GM18511 (cell line): ENCODE measurements at regions not wholly inside any gene's neighbourhood (a gene's known extent, or its start where the extent isn't known, plus 50 kb on each side); places are given as distances from the start of the nearest gene placed in this dataset.

Source experiments
- ATAC-seq: cut with Tn5 transposase; IDR thresholded peaks from one replicate; pipeline ENCODE4 v1.9.1; 2021; ENCODE audit warnings: mild to moderate bottlenecking, moderate library complexity; ENCODE audit not compliant: unreplicated experiment

- no peak for ATAC-seq
These were observed 652.0 kb upstream of the NOX3 start for GRCh38 chr6:156107624-156108101.

DNA sequence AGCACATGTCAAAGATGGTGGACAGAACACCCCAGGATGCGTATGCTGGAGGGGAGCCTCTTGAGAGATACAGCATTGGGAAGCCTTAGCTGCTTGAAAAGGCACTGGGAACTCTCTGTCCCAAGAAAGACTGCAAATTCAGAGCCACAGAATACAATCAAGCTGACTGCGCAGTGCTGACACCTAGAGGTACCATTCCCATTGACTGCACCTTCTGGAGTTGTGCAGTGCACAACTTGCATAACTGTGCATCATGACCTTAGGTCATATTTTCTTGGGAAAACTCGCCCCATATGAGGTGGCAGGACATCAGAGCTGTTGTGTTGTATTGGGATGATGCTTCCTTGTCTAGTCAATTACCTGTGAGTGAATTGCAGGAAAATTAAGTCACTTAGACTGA lies 646.5 kb upstream of the NOX3 start:
- no peak for ATAC-seq

DNA sequence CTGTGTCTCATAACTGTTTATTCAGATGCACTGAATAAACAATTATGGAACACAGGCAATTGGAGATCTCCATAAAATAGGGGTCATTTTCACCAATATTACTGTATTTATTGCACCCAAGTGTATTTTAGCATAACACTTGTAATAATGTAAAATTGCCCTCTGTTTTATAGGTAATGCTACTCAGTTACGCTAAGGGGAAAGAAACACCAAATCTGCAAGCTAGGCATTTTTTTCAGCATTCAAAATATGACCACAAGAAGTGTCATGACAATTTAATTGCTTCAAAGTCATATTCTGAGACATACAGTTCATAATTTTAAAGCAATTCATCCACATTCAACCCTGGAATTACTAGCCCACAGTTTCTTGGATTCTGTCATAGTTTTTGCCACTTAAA lies 643.2 kb upstream of the NOX3 start:
- ATAC-seq: no peak

DNA sequence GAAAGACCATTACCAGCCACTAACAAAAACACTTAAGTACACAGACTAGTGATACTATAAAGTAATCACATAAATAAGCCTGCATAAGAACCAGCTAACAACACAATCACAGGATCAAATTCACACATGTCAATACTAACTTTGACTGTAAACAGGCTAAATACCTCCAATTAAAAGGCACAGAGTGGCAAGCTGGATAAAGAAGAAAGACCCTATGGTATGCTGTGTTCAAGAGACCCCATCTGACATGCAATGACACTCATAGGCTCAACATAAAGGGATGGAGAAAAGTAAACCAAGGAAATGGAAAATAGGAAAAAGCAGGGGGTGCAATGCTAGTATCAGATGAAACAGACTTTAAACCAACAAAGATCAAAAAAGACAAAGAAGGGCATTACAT lies 631.8 kb upstream of the NOX3 start:
- ATAC-seq: no peak

- no peak for ATAC-seq
These were observed 626.4 kb upstream of the NOX3 start for GRCh38 chr6:156082012-156082411.

- no peak for ATAC-seq
These were observed 624.7 kb upstream of the NOX3 start for GRCh38 chr6:156080371-156080770.

DNA sequence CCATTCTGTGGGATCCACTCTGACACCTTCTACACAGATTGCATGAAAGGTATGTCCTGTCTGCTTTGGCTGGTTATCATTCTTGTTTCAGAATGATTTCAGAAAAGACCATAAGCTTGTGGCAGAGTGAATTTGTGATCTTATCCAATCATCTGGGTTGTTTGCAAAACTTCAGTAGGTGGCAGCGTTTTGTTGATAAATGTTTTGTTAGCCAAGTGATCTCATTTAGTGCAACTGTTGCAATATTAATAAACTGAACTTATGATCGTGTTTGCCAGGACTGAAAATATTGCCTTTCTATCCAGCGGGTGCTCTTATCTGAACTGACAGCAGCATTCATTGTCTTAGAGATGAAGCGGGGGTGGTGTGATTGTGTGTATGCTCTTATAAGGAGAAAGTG lies 613.2 kb upstream of the NOX3 start:
- no peak for ATAC-seq

DNA sequence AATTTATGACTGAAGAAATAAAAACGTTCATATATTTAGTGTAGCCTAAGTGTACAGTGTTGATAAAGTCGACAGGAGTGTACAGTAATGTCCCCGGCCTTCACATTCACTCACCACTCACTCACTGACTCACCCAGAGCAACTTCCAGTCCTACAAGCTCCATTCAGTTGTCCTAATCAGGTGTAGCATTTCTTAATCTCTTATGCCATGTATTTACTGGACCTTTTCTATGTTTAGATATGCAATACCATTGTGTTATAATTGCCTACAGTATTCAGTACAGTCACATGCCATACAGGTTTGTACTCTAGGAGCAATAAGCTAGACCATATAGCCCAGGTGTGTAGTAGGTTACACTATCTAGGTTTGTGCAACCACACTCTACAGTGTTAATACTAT lies 610.2 kb upstream of the NOX3 start:
- ATAC-seq: no peak

DNA sequence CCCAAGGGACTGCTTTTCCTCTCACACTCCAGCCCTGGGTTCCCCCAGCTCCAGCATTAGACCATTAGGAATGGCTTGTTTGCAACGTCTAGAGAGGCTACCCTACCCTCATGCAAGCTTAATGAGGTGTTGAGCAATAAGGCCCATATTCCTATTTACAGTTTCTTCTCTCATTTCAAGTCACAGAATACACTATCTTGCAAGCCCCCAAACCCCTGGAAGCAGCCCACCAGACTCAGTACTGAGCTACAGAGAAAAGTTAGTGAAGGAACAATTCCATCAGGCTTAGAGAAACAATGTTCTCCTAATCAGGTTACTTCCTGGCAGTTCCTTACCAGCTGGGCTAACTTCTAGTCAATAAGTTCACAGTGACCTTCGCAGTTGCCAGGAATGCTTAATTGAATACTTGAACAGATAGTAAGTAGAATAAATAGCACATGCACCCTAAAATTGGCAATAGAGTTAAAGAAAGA lies 606.5 kb upstream of the NOX3 start:
- ATAC-seq: no peak

- ATAC-seq: no peak
These were observed 605.8 kb upstream of the NOX3 start for GRCh38 chr6:156061465-156061864.

DNA sequence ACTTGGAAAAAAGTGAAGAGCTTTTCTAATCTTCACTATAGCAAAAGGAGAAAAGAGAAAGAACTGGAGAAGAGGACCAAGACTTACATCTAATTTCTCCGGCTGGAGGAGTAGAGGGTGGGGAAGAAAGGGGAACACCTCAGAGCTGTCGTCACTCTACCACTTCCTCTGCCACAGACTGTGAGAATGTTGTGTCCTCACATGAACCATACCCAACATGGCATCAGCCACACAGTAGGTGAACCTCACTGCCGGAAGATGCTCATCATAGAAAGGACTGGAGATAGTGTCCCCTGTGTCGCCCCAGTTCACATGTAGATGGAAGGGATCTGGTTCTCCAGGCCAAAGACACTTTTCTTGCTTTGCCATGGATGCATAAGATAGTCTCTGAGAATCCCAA lies 604.4 kb upstream of the NOX3 start:
- ATAC-seq: no peak

DNA sequence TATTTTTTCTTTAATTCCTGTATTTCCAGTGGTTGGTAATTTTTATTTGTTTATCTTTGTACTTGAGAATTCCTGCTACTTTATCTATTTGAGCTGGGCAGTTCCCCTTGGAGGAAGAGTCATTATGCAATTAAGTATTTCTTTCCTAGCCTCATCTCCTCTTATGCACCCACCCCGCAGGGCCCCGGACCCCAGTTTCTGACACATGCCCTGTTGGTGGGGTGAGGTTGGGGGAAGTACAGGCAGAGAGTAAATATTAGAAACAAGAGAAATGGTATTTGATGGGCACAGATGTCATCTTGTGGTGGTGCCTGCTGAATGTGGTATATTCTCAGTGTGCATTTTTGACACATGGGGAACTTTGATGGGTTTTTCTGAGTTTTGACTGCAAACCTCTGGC lies 602.7 kb upstream of the NOX3 start:
- no peak for ATAC-seq

DNA sequence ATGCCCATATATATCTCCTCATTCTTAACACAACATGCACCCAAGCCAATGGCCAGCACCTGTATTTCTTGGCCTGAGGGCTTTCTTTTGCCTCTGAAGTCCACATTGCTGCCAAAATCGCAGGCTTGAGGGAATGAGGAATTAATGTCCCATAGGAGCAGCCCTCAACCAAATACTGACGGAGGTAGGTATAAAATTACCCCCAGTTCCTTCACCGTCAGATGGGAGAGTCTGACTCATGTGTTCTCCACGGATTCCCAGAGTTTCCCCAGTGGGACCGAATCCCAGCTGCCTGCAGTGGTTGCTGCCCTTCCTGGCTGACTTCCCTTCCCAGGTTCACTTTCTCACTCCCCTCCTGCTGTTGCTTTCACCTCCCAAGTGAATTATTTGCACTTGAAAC lies 602.2 kb upstream of the NOX3 start:
- ATAC-seq: no peak

DNA sequence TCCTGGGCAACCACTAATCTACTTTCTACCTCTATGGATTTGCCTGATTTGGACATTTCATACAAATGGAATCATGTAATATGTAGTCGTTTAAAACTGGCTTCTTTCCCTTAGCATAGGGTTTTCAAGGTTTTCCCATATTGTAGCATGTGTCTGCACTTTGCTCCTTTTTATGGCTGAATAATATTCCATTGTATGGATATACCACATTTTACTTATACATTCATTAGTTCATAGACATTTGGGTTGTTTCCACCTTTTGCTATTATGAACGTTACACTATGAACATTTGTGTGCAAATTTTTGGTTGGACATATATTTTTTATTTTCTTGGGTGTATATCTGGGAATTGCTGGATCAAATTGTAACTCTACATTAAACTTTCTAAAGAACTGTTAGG lies 600.4 kb upstream of the NOX3 start:
- ATAC-seq: no peak

- ATAC-seq: no peak
These were observed 598.0 kb upstream of the NOX3 start for GRCh38 chr6:156053626-156054025.

GRCh38 chr6:156046841-156047449 lies 591.3 kb upstream of the NOX3 start:
- no peak for ATAC-seq

DNA sequence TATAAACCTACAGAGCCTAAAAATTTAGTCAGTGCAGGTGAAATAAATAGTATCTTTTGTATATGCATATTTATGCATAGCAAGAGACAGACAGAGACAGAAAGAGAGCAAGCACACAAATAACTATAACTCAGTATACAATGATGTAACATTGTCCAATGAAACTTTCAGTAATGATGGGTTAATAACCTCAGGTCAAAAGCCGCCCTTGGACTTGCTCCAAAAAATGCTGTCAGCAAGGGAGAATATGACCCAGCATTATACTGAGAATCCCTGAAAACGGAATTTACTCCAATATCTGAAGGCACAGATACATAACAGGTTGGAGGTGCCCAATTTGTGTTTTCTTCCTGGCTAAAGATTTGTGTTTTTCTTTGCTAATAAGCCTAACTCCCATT lies 590.6 kb upstream of the NOX3 start:
- ATAC-seq: no peak

- ATAC-seq: no peak
These were observed 590.0 kb upstream of the NOX3 start for GRCh38 chr6:156045401-156046267.

- ATAC-seq: no peak
These were observed 578.0 kb upstream of the NOX3 start for GRCh38 chr6:156033598-156033997.

DNA sequence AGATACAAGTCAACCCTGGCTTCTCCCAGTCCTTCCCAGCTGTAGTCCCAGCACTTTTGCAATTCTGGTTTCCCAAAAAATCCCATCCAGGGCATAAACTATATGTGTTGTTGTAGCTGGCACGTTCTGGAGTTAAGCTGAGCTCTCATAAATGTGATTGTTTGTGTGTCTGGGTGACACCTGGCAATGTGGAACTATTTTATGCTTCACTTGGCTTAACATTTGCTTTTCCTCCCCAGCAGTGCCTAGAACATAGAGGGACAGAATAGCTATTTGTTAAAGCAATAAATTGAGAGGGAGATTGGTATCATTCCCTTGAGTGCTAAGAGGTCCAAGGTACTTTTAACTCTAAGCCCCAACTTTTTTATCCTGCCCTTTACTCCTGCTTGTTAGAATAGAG lies 575.9 kb upstream of the NOX3 start:
- ATAC-seq: no peak

- ATAC-seq: no peak
These were observed 574.4 kb upstream of the NOX3 start for GRCh38 chr6:156030053-156030452.

GRCh38 chr6:156029286-156029985 lies 573.8 kb upstream of the NOX3 start:
- no peak for ATAC-seq
